GM18520 (cell line): ENCODE measurements at regions not wholly inside any gene's neighbourhood (a gene's known extent, or its start where the extent isn't known, plus 50 kb on each side); places are given as distances from the start of the nearest gene placed in this dataset.

Experiments
- ATAC-seq: cut with Tn5 transposase; IDR thresholded peaks from one replicate; pipeline ENCODE4 v1.9.1; 2021; ENCODE audit not compliant: unreplicated experiment

GRCh38 chr21:43348801-43349261, 78.1 kb downstream of the SIK1 start:
- ATAC-seq, result no peak

GRCh38 chr21:43348170-43348766, 78.7 kb downstream of the SIK1 start:
- ATAC-seq, result no peak

- ATAC-seq, result no peak
Observed at GRCh38 chr21:43347461-43348169, 79.3 kb downstream of the SIK1 start.

GRCh38 chr21:43346551-43346950, 80.4 kb downstream of the SIK1 start:
- no peak for ATAC-seq

- no peak for ATAC-seq
Observed at GRCh38 chr21:43345746-43346409, 81.1 kb downstream of the SIK1 start.

GRCh38 chr21:43345046-43345745, 81.7 kb downstream of the SIK1 start:
- no peak for ATAC-seq

GRCh38 chr21:43343992-43344886, 82.7 kb downstream of the SIK1 start:
- no peak for ATAC-seq

GRCh38 chr21:43343095-43343991, 83.6 kb downstream of the SIK1 start:
- no peak for ATAC-seq

- no peak for ATAC-seq
Observed at GRCh38 chr21:43342301-43342881, 84.5 kb downstream of the SIK1 start.

- ATAC-seq, result no peak
Observed at GRCh38 chr21:43341378-43342161, 85.4 kb downstream of the SIK1 start.

- ATAC-seq, result no peak
Observed at GRCh38 chr21:43340491-43341377, 86.2 kb downstream of the SIK1 start.

- no peak for ATAC-seq
Observed at GRCh38 chr21:43339668-43340067, 87.3 kb downstream of the SIK1 start.

GRCh38 chr21:43338951-43339350, 88.0 kb downstream of the SIK1 start:
- no peak for ATAC-seq

- no peak for ATAC-seq
Observed at GRCh38 chr21:43337901-43338655, 88.9 kb downstream of the SIK1 start.

GRCh38 chr21:43335119-43335518, 91.8 kb downstream of the SIK1 start:
- no peak for ATAC-seq

- ATAC-seq, result no peak
Observed at GRCh38 chr21:43334214-43334958, 92.5 kb downstream of the SIK1 start.
